ENCODE measurements at regions not wholly inside any gene's neighbourhood (a gene's known extent, or its start where the extent isn't known, plus 50 kb on each side); places are given as distances from the start of the nearest gene placed in this dataset.
"Not testable (repeated sequence)": the region's sequence is repeated elsewhere in the genome, so short reads cannot be mapped to it uniquely, and the experiment has no call there.

DNA sequence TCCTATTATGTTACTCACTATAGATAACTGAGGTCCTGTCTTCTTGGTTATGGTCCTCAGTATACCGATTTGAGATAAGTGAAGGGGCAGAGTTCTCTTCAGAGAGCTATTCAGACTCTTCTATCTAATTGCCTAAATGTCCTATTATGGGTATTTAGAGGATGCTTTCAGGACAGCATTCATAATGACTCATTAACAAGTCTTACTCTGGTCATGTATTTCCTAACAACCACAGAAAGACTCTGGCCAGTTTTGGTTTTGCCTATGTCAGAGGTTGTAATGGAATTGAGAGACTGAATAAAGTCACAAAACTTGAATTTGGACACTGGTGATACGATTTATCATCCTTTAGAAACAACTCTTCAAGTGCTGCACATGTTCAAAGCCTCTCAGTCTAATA lies 1233.0 kb downstream of the JRKL start:
- H3K4me3 ChIP-seq (ENCODE audit: low read depth in 2 of 2, low read length in 1 of 2) = no peak overlapping the region
- no peaks in the 10 kb centered on the region for H3K9me2 ChIP-seq
- no peaks in the 10 kb centered on the region for H3F3A ChIP-seq (replicated peaks; ENCODE audit: insufficient read depth)
- no peaks in the 10 kb centered on the region for H3K27me3 ChIP-seq (ENCODE audit: insufficient read depth)
- H3K79me2 ChIP-seq (ENCODE audit: insufficient read depth) = no peaks in the 10 kb centered on the region
- no peak overlapping the region for H3K4me2 ChIP-seq
- no peaks in the 10 kb centered on the region for H3K4me1 ChIP-seq (ENCODE audit: control insufficient read depth in 1 of 2, insufficient read depth in 2 of 2, low read depth in 1 of 2, low read length in 1 of 2)
- no peak for DNase-seq
- POLR2A ChIA-PET = no interaction called here
- H3K9ac ChIP-seq = no peak overlapping the region
- WGBS (ENCODE audit: low lambda C conversion rate) = 19% methylated on average over 2 of the region's 2 CpGs
- H2AFZ ChIP-seq (ENCODE audit: low read depth) = no peak overlapping the region
- no peak overlapping the region for H3K27ac ChIP-seq (ENCODE audit: low read depth in 2 of 2, low read length in 1 of 2)
- H3K9me3 ChIP-seq = no peaks in the 10 kb centered on the region
- TF ChIP-seq EP300 (IDR thresholded peaks at IDR 0.05; ENCODE audit: borderline replicate concordance in 1 of 2, low read depth in 1 of 2, low read length in 1 of 2) = no peak
- TF ChIP-seq, protein P1, sequence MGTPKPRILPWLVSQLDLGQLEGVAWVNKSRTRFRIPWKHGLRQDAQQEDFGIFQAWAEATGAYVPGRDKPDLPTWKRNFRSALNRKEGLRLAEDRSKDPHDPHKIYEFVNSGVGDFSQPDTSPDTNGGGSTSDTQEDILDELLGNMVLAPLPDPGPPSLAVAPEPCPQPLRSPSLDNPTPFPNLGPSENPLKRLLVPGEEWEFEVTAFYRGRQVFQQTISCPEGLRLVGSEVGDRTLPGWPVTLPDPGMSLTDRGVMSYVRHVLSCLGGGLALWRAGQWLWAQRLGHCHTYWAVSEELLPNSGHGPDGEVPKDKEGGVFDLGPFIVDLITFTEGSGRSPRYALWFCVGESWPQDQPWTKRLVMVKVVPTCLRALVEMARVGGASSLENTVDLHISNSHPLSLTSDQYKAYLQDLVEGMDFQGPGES (IDR thresholded peaks at IDR 0.05; ENCODE audit: low read depth, low read length) = no peak
- no peak for TF ChIP-seq TEAD4 (IDR thresholded peaks at IDR 0.05; ENCODE audit: borderline replicate concordance, insufficient read depth)
- TF ChIP-seq RAD21 (IDR thresholded peaks at IDR 0.05; ENCODE audit: low read length) = no peak
- no peak for TF ChIP-seq RFX5 (IDR thresholded peaks at IDR 0.05; ENCODE audit: low read length)
- TF ChIP-seq SMC3 (IDR thresholded peaks at IDR 0.05; ENCODE audit: low read depth, low read length) = no peak
- no peak for TF ChIP-seq MEF2A (IDR thresholded peaks at IDR 0.05; ENCODE audit: borderline replicate concordance, low read depth)
- TF ChIP-seq EZH2phosphoT487 (IDR thresholded peaks at IDR 0.05; ENCODE audit: borderline replicate concordance, low read depth) = no peak
- TF ChIP-seq, protein P2, sequence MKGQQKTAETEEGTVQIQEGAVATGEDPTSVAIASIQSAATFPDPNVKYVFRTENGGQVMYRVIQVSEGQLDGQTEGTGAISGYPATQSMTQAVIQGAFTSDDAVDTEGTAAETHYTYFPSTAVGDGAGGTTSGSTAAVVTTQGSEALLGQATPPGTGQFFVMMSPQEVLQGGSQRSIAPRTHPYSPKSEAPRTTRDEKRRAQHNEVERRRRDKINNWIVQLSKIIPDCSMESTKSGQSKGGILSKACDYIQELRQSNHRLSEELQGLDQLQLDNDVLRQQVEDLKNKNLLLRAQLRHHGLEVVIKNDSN (IDR thresholded peaks at IDR 0.05; ENCODE audit: borderline replicate concordance, low read depth) = no peak
- TF ChIP-seq, protein P3, sequence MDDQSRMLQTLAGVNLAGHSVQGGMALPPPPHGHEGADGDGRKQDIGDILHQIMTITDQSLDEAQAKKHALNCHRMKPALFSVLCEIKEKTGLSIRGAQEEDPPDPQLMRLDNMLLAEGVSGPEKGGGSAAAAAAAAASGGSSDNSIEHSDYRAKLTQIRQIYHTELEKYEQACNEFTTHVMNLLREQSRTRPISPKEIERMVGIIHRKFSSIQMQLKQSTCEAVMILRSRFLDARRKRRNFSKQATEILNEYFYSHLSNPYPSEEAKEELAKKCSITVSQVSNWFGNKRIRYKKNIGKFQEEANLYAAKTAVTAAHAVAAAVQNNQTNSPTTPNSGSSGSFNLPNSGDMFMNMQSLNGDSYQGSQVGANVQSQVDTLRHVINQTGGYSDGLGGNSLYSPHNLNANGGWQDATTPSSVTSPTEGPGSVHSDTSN (IDR thresholded peaks at IDR 0.05) = no peak
- no peaks in the 10 kb centered on the region for H3K36me3 ChIP-seq (replicated peaks in 1 of 2; ENCODE audit: control insufficient read depth in 1 of 2, insufficient read depth in 2 of 2, low read length in 1 of 2)
- CTCF ChIA-PET = no interaction called here
- no peaks in the 10 kb centered on the region for H4K20me1 ChIP-seq (ENCODE audit: insufficient read depth)

DNA sequence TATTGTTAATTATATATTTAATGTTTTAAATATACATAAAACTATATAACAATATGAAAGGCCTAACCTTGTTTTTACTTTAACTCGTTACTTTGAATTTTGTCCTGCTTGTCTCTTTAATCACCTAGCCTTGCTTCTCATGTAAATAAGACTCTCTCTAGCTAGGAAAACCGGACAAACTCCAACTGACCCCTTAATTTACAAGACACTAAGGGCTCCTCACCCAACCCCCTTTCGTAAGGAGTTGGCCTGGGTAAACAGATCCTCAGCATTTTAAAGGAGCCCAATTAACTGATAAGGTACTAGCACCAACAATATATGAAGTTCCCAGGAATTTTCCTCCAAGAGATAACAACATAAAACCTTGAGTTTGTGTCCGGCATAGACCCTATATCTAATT lies 1246.9 kb downstream of the JRKL start:
- H3K9me3 ChIP-seq; CTCF ChIA-PET; H3K4me2 ChIP-seq; H3K79me2 ChIP-seq (ENCODE audit: insufficient read depth); H2AFZ ChIP-seq (ENCODE audit: low read depth); DNase-seq; H3K9me2 ChIP-seq; H3K9ac ChIP-seq; H4K20me1 ChIP-seq (ENCODE audit: insufficient read depth); H3K4me1 ChIP-seq (ENCODE audit: control insufficient read depth in 1 of 2, insufficient read depth in 2 of 2, low read depth in 1 of 2, low read length in 1 of 2); H3K4me3 ChIP-seq (ENCODE audit: low read depth in 2 of 2, low read length in 1 of 2); H3K36me3 ChIP-seq (replicated peaks in 1 of 2; ENCODE audit: control insufficient read depth in 1 of 2, insufficient read depth in 2 of 2, low read length in 1 of 2); POLR2A ChIA-PET; H3K27me3 ChIP-seq (ENCODE audit: insufficient read depth); H3K27ac ChIP-seq (ENCODE audit: low read depth in 2 of 2, low read length in 1 of 2); H3F3A ChIP-seq (replicated peaks; ENCODE audit: insufficient read depth): not testable (repeated sequence)
- WGBS (ENCODE audit: low lambda C conversion rate) = 37% methylated on average over 4 of the region's 4 CpGs

Measured in SK-N-SH (cell line).